Prostate gland (tissue), 2 donors: ENCODE measurements at regions not wholly inside any gene's neighbourhood (a gene's known extent, or its start where the extent isn't known, plus 50 kb on each side); places are given as distances from the start of the nearest gene placed in this dataset.

Experiments
- CTCF ChIP-seq, 4 experiments: fragments of 200-600 bp in 2 of 4; fragments of 450-650 bp in 2 of 4; sonication (generic) in 2 of 4; IDR thresholded peaks; 1 replicate in 3 of 4; 2 replicates in 1 of 4; pipeline ENCODE4 v1.5.1; 2016 to 2019; ENCODE audit warnings: antibody characterized with exemption in 4 of 4, mild to moderate bottlenecking in 2 of 4, moderate library complexity in 2 of 4
- POLR2A ChIP-seq: fragments of 450-650 bp; IDR thresholded peaks from one replicate; pipeline ENCODE4 v1.6.1; 2016; ENCODE audit warnings: antibody characterized with exemption, mild to moderate bottlenecking

- no peak for TF ChIP-seq CTCF (IDR thresholded peaks at IDR 0.05)
- no peak for TF ChIP-seq POLR2A
These were observed 326.8 kb downstream of the PTPRU start for GRCh38 chr1:29563092-29563491.
